HG02870 (cell line): ENCODE measurements at regions not wholly inside any gene's neighbourhood (a gene's known extent, or its start where the extent isn't known, plus 50 kb on each side); places are given as distances from the start of the nearest gene placed in this dataset.
"Not testable (repeated sequence)": the region's sequence is repeated elsewhere in the genome, so short reads cannot be mapped to it uniquely, and the experiment has no call there.

Experiments
- ATAC-seq: cut with Tn5 transposase; IDR thresholded peaks from one replicate; pipeline ENCODE4 v1.9.1; 2021; ENCODE audit warnings: mild to moderate bottlenecking, moderate library complexity; ENCODE audit not compliant: unreplicated experiment

DNA sequence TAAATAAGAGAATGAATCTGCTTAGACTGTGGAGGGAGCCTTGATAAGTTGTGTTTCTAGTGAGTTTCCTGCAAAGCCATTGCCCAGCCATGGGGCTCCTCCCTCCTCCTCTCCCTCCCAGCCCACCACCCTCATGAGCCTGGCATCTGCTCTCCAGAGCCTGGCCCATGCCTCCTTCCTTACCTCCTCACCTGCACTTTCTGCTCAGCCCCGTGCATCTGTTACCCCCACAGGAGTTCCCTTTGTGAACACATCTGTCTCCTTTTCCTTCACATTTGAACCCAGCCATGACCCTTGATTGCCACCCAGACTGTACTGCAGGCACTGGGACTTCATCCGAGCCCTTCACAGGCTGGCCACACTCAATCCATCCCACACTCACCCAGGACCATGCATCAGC, 395.6 kb downstream of the IRX2 start:
- ATAC-seq, result no peak

DNA sequence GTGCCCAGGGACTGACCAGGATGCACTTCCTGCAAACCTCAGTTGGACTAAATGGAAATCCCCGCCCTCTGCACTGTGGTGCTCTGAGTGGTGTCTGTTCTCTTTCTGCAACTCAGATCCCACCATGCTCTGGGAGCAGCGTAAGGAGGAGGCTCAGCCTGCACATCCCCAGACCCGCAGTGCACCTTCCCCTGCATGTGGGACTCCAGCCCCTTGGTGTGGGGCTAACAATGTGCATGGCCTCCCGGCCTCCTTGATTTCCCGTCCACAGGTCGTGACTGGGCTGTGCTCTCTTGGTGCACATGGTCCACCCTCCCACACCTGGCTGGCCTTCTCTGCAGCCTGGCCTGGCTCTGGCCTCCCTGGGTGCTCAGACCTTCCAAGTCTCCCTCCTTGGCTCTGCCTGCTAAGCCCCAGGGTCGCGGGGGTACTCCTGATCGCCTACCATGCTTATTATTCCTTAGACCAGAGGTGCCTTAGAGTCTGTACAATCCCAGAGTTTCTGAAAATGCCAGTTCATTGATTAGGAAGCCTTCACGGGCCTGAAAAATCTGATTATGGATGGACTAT, 397.5 kb downstream of the IRX2 start:
- no peak for ATAC-seq

DNA sequence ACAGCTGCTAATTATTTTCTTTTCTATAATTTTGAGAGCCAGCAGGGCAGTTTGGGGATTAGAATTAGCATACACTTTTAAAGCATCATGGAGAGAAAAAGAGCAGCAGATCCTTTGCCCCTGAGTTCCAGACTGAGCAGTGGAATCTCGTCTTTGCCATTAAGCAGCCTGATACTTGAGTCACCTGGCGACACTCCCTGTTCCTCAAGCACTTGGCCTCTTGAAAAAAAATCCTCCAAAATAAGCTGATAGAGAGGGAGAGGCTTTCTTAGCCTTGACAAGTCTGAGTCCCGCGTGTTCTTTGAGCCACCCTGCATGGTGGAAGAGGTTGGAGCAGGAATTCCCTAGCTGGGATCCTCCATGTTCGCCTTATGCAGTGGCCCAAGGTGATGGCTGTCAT, 398.3 kb downstream of the IRX2 start:
- ATAC-seq, result no peak

DNA sequence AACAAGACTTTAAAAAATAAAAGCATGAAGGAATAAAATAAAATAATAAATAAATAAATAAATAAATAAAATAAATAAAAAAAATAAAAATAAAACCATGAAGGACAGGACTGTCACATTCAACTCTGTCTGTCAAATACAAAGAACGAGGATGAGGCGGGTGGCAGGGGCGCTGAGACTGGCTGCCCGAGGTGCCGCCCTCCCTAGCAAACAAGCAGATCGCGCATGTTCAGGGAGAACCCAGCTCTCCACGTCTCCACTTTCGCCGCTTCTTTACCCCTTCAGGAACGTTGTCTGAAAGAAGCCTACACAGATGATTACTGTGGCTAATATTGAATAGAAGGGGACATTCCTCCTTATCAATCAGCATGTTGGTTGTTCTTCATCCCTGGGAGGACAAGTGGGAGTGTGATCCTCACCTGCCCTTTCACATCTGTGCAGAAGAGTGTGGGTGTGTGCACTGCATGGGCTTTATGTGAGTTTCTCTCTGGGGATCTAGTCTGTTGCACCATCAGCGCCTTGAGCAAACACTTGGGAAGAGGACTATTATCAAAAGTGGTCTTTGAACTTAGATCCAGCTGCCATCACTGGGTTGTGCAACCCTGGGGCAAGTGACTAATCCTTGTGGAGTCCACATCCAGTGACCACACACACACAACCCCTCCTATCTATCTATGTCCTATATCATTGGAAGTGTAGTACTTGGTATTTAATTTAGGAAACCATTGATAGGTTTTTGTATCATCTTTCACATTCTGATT, 399.2 kb downstream of the IRX2 start:
- no peak for ATAC-seq

DNA sequence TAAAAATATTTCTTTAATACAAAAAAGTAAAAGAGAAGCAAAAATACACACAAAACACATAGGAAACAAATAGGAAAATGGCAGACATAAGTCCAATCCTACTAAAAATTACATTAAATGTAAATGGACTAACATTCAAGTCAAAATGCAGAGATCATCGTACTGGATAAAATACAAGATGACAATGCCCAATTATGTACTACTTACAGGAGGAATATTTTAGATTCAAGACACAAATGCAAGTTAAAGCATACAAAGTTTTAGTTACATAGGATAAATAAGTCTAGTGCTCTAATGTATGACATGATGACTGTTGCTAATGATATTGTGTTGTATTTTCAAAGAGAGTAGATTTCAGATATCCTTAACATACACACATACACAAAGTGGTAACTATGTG, 401.7 kb downstream of the IRX2 start:
- ATAC-seq, result not testable (repeated sequence)

DNA sequence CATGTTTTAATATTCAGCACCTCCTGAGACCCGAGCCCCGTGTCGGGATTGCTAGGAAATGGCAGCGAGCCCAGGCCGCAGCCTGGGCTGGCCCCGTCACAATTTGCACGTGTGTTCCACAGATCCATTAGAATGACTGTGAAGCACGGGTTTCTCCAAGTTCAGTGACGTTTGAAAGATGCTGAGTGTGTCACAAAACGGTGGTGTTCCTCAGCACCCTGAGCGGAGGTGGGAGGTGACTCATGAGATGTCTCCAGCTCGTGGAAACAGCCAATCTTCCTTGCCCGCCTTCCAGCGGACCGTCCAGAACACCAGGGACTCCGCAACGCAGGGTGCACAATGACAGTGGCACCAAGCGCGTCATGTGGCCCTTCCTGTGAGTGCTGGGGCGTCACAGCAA, 412.8 kb downstream of the IRX2 start:
- no peak for ATAC-seq

DNA sequence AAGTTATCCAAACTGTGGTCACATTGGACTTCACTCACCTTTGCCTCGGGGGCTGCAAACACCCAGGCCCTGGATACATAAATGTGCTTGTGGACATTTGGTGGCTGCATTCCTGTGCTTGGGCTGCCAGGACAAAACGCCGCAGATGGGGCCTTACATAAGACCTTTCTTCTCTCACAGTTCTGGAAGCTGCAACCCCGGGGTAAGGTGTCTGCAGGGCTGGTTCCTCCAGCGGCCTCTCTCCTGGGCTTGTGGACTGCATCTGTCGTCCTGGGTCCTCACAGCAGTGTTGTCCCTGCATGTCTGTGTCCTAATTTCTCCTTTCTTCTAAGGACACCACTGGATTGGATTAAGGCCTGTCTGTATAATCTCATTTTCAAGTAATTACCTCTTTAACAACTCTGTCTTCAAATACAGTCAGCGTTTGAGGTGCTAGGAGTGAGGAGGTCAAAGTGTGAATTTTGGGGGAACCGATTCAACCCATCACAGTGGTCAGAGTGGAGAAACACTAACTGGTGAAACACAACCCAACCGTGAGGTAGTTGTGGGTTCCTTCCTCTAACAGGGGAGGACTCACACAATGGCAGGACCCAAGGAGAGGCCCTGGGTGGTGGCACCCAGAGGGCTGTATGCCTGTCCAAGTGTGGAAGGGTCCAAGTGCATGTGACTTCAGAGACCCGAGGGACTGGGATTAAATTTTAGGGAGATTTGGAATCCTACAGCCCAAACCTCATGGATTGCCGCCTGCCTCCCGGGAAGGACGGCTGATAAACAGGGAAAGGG, 415.6 kb downstream of the IRX2 start:
- ATAC-seq, result no peak

DNA sequence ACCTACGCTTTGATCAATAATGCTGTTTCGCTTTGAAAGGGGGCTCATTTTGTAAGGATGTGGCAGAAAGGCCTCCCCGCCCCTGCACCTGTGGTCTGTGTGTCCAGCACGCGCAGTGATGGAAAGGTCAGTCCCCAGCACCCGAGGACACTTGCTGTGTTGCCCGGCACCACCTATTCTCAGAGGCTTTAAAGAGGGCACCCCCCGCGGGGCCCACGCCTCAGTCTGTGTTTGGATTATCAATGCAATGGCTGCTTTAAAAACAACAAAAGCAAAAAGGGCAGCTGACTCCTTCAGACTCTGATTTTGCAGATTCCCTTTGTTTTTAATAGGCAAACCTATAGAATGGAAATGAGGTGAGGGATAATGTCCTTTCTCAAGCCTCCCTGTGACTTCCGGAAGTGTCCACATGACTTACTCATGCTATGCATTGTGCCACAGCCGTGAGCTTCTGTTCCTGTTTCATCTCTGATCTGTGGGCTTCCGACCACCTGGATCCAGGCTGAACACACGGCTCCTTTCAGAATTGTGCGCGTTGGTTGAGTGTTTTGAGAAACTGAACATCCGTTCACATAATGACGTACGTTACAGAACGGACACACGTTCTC, 416.2 kb downstream of the IRX2 start:
- no peak for ATAC-seq

DNA sequence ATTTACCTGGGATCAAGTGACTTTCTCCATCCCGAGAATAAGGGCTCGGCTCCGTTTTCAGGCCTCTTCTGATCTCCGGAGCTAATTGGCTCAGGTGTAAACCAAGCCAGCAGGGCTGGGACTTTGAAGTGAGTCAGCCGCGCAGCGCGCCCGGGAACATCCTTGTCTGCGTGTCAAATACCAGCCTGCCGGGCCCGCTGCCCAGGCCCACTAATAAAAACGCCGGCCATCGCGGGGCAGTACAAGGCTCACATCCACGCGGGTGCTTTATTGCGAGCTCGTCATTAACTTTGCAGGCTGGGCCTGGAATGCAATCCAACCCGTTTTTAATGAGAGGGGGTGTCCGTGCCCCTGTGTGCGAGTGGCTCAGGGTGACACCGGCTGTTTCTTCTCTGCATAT, 416.8 kb downstream of the IRX2 start:
- no peak for ATAC-seq

DNA sequence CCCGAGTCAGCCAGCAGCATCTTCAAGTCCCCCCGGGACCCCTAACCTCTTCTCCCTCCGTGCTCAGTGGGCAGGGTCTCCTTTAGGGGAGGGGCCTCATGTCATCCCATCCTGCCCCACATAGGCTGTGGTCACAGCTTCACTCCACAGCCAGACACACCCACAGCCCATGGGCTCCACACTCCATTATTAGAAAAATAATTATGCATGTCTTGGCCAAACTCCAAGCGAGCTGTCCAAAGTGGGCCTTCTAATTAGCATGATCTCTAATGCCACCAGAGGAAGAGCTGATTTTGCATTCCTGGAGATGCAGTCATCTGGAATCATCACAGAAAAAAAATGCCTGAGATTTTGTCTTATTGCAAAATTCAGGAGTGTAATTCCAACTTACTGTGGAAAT, 418.2 kb downstream of the IRX2 start:
- no peak for ATAC-seq

DNA sequence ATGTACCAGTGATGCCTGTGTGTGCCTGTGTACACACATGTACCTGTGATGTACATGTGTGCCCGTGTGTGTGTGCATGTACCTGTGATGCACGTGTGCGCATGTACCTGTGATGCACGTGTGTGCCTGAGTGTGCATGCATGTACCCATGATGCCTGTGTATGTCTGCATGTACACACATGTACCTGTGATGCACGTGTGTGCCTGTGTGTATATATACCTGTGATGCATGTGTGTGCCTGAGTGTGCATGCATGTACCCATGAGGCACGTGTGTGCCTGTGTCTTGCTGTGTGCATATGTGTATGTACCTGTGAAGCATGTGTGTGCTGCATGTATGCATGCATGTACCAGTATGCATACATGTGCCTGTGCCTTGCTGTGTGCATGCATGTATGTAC, 419.0 kb downstream of the IRX2 start:
- ATAC-seq, result no peak

DNA sequence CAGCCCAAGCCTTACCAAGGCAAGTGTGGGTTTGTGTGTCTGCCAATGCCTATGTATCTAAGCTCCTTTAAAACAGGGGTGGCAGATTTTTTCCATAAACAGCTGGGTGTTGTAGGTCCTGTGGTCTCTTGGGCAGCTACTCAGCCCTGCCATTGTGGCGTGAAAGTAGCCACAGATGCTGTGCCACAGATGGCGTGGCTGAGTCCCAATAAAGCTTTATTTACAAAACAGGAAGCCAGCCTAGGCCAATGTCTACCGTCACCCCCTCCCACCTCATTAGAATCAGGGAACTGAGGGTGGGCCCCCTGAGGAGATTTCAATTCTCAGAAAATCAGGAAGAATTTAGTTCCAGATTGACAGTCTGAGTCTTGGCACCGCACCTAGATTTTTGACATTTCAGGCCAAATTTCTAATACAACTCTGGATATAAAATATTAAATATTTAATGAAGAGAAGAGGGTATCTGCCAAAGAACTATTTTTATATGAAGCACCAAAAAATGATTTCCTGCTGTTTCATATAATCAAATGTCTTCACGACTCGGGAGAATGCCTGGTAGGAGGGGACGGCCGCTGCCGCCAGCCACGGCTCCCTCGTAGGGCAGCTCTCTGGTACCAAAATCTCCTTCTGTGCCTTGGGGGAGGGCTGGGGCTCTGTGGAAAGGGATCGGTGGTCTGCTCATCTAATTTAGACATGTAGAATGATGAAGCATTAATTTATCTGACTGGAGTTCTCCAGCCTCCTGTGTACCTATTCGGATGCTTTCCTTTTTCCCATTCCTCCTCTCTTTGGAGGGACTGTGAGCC, 420.9 kb downstream of the IRX2 start:
- no peak for ATAC-seq

DNA sequence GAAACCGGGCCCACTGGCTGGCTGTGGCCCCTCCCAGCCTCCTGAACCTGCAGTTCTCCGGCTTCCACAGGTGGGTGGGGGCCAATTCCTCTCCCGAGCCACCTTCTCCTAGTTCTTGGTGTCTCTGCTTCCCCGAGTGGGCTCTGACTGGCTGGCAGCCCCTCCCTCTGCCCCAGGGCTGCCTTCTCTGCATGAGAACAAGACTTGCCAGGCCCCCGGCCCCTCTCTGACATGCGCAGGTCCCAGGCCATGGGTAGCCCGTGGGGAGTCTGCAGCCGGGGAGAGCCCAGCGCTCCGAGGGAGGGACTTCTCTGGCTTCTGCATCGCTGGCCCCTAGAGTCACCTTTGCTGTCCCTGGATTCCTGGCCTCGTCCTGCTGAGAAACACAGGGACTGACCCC, 421.7 kb downstream of the IRX2 start:
- no peak for ATAC-seq

DNA sequence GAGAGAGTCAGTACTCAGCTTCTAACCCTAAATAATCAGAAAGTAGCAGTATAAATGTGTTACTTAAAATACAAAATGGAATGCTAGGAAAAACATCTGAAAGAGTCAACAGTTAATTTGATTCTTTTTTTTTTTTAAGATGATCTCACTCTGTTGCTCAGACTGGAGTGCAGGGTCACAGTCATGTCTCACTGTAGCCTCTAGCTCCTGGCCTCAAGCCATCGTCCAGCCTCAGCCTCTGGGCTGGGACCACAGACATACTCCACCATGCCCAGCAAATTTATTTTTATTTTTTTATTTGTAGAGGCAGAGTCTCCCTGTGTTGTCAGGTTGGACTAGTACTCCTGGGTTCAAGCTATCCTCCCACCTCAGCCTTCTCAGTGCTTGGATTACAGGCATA, 424.9 kb downstream of the IRX2 start:
- no peak for ATAC-seq

DNA sequence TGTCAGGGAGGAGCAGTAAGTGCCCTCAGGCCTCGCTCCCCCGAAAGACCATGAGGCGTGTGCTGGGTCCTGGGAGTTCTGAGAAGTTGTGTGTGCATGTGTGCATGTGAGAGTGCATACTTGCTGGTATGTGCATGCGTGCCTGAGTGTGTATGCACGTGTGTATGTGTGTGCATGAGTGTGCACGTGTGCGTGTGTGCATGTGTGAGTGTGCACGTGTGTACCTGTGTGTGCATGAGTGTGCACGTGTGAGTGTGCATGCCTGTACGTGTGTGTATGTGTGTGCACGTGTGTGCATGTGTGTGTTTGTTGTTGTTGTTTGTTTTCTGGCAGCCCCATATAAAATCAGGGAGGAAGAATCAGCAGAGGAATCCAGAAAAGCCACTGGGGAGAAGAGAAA, 426.7 kb downstream of the IRX2 start:
- ATAC-seq, result no peak

DNA sequence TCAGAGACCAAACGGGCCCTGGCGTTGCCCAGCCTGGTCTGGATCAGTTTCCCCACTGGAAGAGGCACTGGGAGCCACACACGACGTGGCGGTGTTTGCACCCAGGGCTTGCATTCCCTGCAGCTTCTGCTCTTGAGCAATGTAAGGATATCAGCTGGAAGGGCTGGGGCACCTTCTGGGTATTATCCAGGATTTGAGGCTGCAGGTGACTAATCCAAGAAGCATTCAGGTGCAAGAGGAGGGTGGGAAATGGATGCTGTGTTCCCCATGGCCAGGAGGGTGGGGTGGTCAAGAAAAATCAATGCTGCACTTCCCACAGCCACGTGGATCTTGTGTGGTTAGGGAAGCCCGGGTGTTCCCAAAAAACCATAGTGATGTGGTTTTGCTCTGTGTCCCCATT, 430.9 kb downstream of the IRX2 start:
- no peak for ATAC-seq

DNA sequence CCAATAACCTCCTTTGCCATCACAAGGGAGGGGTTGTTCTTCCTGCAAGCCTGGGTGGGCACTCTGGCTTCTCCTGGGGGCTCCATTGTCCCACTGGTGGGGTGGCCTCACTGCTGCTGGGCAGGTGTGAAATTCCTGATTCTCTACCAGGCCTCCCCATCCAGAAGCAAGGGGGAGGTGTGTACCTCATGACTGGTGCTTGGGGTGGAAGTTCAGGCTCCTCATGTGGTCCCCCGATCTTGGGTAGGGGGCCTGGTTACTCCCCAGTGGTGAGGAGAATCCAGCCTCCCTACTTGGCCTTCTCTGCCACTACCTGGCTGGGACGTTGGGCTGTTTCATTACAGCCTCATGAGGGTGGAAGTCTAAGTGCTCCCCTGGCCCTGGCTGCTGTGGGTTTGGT, 433.9 kb downstream of the IRX2 start:
- no peak for ATAC-seq

DNA sequence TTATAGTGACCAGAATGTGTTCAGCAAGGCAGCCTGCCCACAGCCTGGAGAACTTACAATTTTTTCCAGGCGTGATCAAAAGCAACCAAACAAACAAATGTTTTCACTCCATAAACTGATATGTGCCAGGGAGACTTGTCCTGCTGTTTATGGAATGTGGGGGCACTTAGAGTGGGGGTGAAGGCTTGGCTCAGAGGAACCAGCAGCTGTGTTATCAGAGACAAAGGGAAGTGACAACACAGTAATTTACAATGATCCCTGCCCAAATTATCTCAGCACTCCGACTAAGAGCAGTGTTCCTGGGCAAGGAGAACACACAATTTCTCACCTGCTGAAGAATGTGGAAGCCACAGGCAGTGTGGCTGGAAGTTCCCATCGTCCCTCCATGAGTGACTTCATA, 429.1 kb upstream of the IRX4 start:
- no peak for ATAC-seq

DNA sequence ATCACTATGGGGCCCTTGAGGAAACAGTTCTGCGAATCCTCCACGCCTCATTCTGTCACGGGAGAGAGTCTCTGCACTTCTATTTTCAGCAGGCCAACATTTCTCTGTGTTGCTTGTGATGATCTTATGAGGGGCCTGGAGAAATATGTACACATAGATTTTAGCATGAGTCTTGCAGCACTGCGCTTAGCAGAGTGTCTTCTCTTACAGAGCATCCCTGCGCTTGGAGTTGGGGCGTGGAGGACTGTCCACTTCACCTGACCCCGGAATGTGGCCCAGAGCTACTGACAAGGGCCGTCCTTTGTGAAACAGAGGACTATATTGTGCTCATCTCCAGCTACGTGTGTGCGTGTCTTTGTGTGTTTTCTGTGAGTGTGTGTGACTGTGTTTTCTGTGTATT, 428.2 kb upstream of the IRX4 start:
- ATAC-seq, result no peak

DNA sequence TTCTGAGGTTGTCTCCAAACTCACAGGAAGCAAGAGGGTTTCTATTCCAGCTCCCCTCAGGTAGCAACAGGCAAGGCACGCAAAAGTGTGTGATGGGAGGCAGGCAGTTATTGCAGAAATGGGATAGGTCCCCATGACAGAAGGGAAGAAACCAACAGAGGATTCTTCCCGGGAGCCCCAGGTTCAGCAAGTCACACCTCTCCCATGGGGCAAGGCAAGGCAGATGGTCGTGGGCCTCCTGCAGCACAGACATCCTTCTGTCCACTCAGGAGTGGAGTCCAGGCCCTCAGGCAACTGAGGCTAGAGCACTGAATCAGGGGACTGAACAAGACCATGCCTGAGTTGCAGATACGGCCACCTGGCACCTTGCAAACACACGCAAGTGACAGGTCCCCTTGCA, 424.9 kb upstream of the IRX4 start:
- no peak for ATAC-seq

DNA sequence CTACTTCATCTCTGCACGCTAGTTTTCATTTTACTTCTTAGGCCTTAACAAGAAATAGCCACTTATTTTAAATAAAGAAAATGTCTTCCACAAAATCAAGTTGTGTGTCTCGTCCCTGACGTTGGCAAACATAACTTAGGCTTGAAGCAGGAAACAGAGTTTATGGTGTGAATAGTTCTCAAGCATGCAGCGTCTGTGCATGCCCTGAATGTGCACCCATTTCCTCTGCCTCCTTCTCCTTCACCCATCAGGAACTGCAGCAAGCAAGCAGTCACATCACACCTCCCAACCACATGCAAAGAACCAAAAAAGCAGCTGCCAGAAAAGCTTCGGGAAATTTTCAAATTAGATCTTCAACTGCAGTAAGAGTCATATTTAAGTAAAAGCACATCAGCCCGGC, 424.0 kb upstream of the IRX4 start:
- no peak for ATAC-seq
